Lung (tissue), 11 donors: ENCODE measurements at regions not wholly inside any gene's neighbourhood (a gene's known extent, or its start where the extent isn't known, plus 50 kb on each side); places are given as distances from the start of the nearest gene placed in this dataset.

Source experiments
- ATAC-seq: fragments of 200-7000 bp; cut with Tn5 transposase; one replicate; pipeline ENCODE4 v1.9.1; 2020; ENCODE audit warnings: moderate number of reproducible peaks; ENCODE audit not compliant: insufficient read depth, low FRiP score
- DNase-seq, 3 donors: peaks; one replicate each; pipeline ENCODE4 v3.0.0-alpha.2; 2013 to 2017
- H3K27ac ChIP-seq, 2 donors: one replicate each; pipeline ENCODE4 v1.5.1; 2013; ENCODE audit warnings: mild to moderate bottlenecking in 2 of 2, moderate library complexity in 2 of 2, control low read depth in 1 of 2, inconsistent platforms in 1 of 2, low read depth in 1 of 2, low read length in 1 of 2
- H3K27me3 ChIP-seq, 3 donors: one replicate each; pipeline ENCODE4 v1.5.1; 2013; ENCODE audit warnings: low read length in 2 of 3; ENCODE audit not compliant: control insufficient read depth in 3 of 3, insufficient read depth in 3 of 3
- H3K36me3 ChIP-seq, 4 donors: one replicate each; pipeline ENCODE4 v1.5.1; 2013; ENCODE audit warnings: low read length in 4 of 4, mild to moderate bottlenecking in 1 of 4, moderate library complexity in 1 of 4; ENCODE audit not compliant: control insufficient read depth in 4 of 4, insufficient read depth in 4 of 4
- H3K4me1 ChIP-seq, 5 donors: one replicate each; pipeline ENCODE4 v1.5.1; 2013; ENCODE audit warnings: low read length in 5 of 5, mild to moderate bottlenecking in 2 of 5, moderate library complexity in 1 of 5; ENCODE audit not compliant: control insufficient read depth in 5 of 5, insufficient read depth in 5 of 5
- H3K4me3 ChIP-seq: one replicate; pipeline ENCODE4 v1.5.1; 2013; ENCODE audit warnings: mild to moderate bottlenecking, control low read depth, moderate library complexity
- H3K9ac ChIP-seq, 2 donors: one replicate each; pipeline ENCODE4 v1.5.1; 2013; ENCODE audit warnings: low read length in 2 of 2, control low read depth in 1 of 2; ENCODE audit not compliant: insufficient read depth in 1 of 2
- H3K9me3 ChIP-seq, 4 donors: one replicate each; pipeline ENCODE4 v1.5.1; 2013; ENCODE audit warnings: low read length in 3 of 4, mild to moderate bottlenecking in 1 of 4, moderate library complexity in 1 of 4; ENCODE audit not compliant: control insufficient read depth in 4 of 4, insufficient read depth in 3 of 4
- CTCF ChIP-seq: IDR thresholded peaks from 2 replicates; pipeline ENCODE4 v1.5.1; 2012; ENCODE audit warnings: mild to moderate bottlenecking; ENCODE audit errors: control extremely low read depth, extremely low read depth
- WGBS, 2 donors: extraction: QIAGEN DNeasy Blood & Tissue Kit; methylation state at CpG; one replicate each; pipeline ENCODE4 v1.1.7; 2013; 5-methylcytosine and 5-hydroxymethylcytosine counted together
- donor health status: control.
- donor health status: control.
- donor health status: Bipolar disorder and iron deficiency.
- donor health status: healthy.
- donor health status: DM: yes; HTN: yes; CAD: no.

DNA sequence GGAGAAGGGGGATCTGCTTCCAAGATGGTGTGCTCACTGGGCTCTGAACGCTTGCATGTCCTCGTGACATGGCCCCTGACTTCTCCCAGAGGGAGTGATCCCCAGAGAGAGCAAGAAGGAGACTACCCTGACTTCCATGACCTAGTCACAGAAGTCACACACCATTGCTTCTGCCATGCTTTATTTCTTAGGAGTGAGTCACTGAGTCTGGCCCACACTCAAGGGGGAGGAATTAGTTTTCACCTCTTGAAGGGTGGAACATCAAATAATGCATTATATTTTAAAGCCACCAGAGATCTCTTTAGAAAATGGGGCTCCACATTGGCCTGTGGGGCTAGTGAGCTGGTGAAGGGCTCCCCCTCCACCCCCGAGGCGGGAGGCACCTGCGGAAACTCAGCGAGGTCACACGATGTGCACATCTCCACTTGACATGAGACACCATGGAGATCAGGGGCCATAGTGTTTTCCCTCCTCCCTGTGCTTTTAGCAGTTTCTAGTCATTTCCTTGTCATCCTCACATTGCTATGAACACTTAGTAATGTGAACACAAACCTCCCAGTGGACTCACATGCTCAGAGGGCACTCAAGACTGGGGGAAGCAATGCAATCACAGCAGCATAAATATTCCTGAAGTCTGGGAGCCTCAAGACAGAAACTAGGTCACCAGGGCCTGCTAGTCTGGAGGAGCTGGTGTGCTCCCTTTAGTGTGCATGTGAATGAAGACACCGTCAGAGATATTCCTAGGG, 87.4 kb upstream of the FZD10 start:
- H3K27ac ChIP-seq, result no peak overlapping the region
- peaks cover 0 to 4% (median 0%) of the 10 kb centered on the region in 4 donors for H3K9me3 ChIP-seq
- H3K27me3 ChIP-seq, result peaks cover 0 to 5% (median 0%) of the 10 kb centered on the region in 3 donors
- no peak for TF ChIP-seq CTCF
- ATAC-seq (no peak), DNase-seq (no peak)
- H3K36me3 ChIP-seq, result no peaks in the 10 kb centered on the region
- WGBS, 2 donors, result 85 to 95% methylated on average over 8 of the region's 8 CpGs
- no peak overlapping the region for H3K4me3 ChIP-seq
- no peak overlapping the region for H3K9ac ChIP-seq
- no peaks in the 10 kb centered on the region for H3K4me1 ChIP-seq

- Histone ChIP-seq H3K4me3 (no peak overlapping the region), H3K9me3 (peaks cover 0 to 7% (median 0%) of the 10 kb centered on the region in 4 donors), H3K36me3 (no peaks in the 10 kb centered on the region), H3K4me1 (no peaks in the 10 kb centered on the region), H3K9ac (no peak overlapping the region), H3K27ac (no peak overlapping the region), H3K27me3 (peaks cover 0 to 10% (median 4%) of the 10 kb centered on the region in 3 donors)
- ATAC-seq (no peak), DNase-seq (no peak)
- no peak for TF ChIP-seq CTCF
- 83 to 87% methylated on average over 8 of the region's 8 CpGs for WGBS, 2 donors
These were observed 86.7 kb upstream of the FZD10 start for GRCh38 chr12:130075497-130076076.

GRCh38 chr12:130076126-130076525, 86.1 kb upstream of the FZD10 start:
- 73 to 75% methylated on average over 3 of the region's 3 CpGs for WGBS, 2 donors
- ATAC-seq, result no peak
- TF ChIP-seq CTCF, result no peak
- H3K4me3 ChIP-seq, result no peak overlapping the region
- DNase-seq, result no peak
- H3K4me1 ChIP-seq, result no peaks in the 10 kb centered on the region
- H3K9ac ChIP-seq, result no peak overlapping the region
- no peaks in the 10 kb centered on the region for H3K36me3 ChIP-seq
- H3K27ac ChIP-seq, result no peak overlapping the region
- peaks cover 0 to 9% (median 0%) of the 10 kb centered on the region in 4 donors for H3K9me3 ChIP-seq
- H3K27me3 ChIP-seq, result peaks cover 0 to 12% (median 4%) of the 10 kb centered on the region in 3 donors
